ENCODE measurements at regions not wholly inside any gene's neighbourhood (a gene's known extent, or its start where the extent isn't known, plus 50 kb on each side); places are given as distances from the start of the nearest gene placed in this dataset.
"Not testable (repeated sequence)": the region's sequence is repeated elsewhere in the genome, so short reads cannot be mapped to it uniquely, and the experiment has no call there.

DNA sequence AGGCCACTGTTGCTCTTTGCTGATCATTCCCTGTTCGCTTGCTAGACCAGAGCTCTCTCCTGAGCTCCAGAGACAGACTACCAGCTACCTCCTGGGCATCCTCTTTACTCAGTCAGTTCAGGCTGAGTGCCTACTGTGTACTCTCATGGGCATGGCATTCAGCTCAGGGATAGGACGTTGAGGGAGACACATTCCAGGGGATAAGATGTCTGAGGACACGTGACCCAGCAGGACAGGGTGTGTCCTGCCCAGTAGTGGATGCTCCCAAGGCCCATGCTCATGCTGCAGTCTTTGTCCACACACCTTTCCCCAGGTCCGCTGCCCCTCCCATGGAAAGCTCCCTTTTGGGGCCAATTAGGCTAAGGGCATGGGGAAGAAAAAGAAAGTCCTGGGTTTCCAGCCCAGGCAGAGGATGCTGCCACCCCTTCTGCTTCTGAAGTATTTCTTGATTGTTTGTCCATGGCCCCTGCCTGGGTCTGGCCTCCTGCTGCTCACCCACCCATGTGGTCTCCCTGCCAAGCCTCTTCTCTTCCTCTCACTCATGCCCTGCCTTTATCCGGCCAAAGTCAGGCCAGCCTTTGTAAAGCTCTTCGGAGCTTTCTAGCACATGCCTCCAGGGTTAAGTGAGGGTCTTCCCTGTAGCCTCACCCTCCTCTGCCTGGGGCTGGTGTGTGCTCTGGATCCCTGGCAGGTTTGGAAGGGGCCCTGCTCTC, 60.5 kb upstream of the PITX1 start:
- DNase-seq (ENCODE audit: low spot score): no peak

DNA sequence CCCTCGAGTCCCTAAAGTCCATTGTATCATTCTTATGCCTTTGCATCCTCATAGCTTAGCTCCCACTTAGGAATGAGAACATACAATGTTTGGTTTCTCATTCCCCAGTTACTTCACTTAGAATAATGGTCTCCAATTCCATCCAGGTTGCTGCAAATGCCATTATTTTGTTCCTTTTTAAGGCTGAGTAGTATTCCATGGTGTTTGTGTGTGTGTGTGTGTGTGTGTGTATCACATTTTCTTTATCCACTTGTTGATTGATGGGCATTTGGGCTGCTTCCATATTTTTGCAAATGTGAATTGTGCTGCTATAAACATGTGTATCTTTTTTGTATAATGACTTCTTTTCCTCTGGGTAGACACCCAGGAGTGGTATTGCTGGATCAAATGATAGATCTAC, 59.5 kb upstream of the PITX1 start:
- not testable (repeated sequence) for DNase-seq (ENCODE audit: low spot score)

- DNase-seq (ENCODE audit: low spot score): no peak
These were observed 58.4 kb upstream of the PITX1 start for GRCh38 chr5:135092476-135092875.

DNA sequence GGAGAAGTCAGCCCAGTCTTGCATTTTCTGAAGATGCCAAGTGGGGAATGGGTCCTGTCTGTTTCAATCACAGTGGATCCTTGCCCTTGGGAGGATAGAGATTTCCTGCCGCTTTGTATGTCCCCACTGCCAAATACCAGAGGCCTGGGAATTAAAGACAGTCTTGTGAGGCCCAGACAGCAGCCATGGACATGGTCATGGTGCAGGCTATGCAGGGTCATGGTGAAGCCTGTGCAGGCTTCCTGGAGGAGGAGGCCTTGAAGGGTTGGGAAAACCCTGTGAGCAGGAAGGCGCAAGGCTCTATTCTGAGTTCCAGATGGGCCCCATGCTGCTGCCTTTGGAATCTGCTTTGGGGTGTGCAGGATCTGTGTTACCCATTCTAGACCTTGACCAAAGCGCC, 57.3 kb upstream of the PITX1 start:
- DNase-seq (ENCODE audit: low spot score): no peak

GRCh38 chr5:135089912-135090311, 55.9 kb upstream of the PITX1 start:
- DNase-seq (ENCODE audit: low spot score): no peak

GRCh38 chr5:135088911-135089310, 54.9 kb upstream of the PITX1 start:
- no peak for DNase-seq (ENCODE audit: low spot score)

- no peak for DNase-seq (ENCODE audit: low spot score)
These were observed 53.9 kb upstream of the PITX1 start for GRCh38 chr5:135087950-135088349.

GRCh38 chr5:135085936-135086725, 52.1 kb upstream of the PITX1 start:
- DNase-seq (ENCODE audit: low spot score): no peak

DNA sequence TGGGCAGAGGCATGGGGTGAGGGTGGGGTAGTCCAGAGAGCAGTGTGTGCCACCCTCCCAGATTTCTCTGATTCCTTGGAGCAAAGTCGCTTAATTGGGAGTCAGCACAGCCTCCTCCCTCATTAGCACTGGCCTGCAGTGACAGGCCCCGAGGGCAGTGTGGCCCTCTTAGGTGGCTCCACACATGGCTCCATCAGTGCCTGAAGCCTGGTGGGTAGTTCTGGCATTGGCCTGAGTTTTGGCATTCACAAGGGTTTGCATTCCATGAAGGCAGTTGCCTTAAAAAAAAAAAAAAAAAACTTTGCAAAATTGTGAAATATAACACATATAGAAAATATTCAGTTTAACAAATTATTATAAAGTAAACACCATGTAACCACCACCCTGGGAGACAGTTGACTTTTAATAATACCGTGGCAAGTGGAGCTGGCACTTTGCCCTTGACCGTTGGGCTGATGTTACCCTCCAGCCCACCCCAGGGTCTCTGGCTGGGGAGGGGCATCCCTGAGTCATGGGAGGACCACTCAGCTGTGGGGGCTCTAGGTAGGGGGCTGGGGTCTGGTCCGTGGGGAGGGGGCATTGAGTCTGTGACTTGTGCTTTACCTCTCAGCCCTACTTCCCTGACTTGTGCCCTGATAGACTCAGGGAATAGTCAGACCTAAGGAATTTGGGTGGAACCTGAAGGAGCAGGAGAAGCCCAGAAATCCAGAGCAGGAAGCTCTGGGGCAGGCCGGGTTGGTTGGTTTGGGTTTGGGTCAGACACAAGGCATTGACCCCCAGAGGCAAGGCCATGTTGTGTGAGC, 51.3 kb upstream of the PITX1 start:
- DNase-seq (ENCODE audit: low spot score): no peak

Data from globus pallidus (tissue), 1 donor.